GM12873 (cell line): ENCODE measurements at regions not wholly inside any gene's neighbourhood (a gene's known extent, or its start where the extent isn't known, plus 50 kb on each side); places are given as distances from the start of the nearest gene placed in this dataset.

Experiments
- TF ChIP-seq, protein P1 (sequence below): IDR thresholded peaks from 2 replicates; pipeline ENCODE4 v1.5.1; 2012; ENCODE audit warnings: low read depth, mild to moderate bottlenecking, moderate library complexity, low read length, control low read depth; ENCODE audit not compliant: insufficient read depth; ENCODE audit errors: missing control alignments

DNA sequence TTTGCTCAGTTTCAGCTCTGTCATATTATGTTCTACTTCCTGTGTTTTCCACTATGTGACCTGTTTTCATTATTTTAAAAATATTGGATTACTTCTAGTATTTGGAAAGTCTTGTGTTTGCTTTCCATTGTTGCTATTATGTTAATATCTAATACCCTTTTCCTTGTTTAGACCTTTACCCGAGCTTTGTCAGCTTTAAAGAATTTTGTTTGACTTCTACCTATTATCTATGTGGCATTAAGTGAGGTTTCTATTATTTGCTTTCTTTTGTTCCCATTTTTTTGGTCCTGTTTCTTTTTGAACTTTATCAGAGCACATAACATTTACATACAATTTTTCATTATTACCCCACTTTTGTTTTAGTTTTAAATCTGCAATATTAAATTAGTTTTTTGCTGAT is 202.7 kb downstream of the MANEA start:
- TF ChIP-seq, protein P1, sequence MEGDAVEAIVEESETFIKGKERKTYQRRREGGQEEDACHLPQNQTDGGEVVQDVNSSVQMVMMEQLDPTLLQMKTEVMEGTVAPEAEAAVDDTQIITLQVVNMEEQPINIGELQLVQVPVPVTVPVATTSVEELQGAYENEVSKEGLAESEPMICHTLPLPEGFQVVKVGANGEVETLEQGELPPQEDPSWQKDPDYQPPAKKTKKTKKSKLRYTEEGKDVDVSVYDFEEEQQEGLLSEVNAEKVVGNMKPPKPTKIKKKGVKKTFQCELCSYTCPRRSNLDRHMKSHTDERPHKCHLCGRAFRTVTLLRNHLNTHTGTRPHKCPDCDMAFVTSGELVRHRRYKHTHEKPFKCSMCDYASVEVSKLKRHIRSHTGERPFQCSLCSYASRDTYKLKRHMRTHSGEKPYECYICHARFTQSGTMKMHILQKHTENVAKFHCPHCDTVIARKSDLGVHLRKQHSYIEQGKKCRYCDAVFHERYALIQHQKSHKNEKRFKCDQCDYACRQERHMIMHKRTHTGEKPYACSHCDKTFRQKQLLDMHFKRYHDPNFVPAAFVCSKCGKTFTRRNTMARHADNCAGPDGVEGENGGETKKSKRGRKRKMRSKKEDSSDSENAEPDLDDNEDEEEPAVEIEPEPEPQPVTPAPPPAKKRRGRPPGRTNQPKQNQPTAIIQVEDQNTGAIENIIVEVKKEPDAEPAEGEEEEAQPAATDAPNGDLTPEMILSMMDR, result no peak

DNA sequence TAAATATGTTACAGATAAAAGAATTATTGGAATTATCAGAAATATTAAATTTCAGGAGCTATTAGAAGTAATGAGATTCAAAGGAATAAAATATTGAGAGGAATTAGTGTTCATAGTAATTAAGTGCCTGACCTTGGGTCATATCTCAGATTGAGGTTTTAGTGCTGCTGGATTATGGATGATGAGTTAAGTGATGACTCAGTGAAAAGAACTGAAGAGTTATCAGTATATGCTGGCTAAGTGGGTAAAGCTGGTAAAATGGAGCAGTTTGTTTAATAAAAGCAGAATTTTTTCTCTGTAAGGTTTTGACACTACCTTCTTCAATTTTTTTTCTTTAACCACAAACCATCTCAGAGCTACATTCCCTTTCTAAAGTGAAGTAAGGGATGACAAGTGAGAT is 206.7 kb downstream of the MANEA start:
- TF ChIP-seq, protein P1, result no peak

DNA sequence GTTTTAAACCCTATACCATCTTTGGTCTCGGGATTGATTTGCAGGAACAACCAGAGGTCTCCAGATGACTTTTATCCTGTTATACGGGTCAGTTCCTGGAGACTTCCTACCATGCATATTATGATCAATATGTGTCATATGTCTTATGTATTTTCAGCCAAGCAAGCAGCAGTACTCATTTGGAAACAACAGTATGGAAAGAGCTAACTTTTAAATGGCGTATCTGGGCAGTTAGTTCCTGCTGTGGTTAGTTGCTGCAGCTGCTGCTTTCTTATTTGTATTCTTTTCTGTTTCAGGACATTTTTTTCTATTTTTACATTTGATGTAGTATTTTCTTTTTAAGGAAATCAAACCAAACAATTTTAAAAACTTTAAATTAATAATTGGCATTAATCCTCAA is 207.5 kb downstream of the MANEA start:
- TF ChIP-seq, protein P1, result no peak

DNA sequence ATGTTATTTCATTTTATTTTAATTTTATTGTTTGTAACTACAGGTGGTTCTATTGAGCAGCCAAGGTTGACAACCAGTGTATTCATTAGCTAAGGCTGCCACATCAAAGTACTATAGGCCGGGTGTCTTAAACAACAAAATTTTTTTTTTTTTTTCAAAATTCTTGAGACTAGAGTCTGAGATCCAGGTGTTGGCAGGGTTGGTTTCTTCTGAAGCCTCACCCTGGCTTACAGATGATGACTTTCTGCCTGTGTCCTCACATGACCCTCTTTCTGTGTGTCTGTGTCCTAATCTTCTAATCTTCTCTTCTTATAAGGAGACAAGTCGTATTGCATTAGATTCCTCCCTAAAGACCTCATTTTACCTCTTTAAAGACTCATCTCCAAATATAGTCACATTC is 208.4 kb downstream of the MANEA start:
- TF ChIP-seq, protein P1, result no peak

DNA sequence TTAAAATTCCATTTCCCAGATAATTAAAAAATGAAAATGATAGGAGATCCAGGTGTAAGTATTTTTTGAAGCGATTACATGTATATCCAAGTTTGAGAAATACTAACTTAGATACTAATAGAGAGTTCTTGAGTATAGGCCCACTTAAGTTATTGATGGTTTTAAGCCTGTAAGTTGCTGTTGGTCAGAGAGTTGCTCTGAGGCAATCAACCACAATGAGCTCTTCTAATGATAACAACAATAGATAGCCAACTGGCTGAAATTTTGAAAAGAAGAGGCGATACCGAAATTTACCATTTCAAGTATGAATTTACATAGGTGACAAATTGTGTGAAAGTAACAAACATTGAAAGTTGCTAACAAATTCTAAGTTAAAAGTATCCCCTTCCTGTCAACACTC is 209.5 kb downstream of the MANEA start:
- TF ChIP-seq, protein P1, result no peak

DNA sequence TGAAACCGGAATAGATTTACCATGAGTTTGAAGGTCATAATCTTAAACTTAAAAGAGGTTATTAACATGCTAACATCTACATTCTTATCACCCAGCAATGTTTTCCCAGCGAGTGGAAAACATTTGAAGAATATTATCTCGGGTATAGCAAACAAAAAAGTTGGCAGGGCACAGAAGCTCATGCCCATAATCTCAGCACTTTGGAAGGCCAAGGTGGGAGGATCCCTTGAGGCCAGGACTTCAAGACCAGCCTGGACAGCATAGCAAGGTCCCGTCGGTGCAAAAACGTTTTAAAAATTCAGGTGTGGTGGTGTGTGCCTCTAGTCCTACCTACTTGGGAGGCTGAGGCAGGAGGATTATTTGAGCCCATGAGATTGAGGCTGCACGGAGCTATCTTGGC is 213.5 kb downstream of the MANEA start:
- TF ChIP-seq, protein P1, result no peak

DNA sequence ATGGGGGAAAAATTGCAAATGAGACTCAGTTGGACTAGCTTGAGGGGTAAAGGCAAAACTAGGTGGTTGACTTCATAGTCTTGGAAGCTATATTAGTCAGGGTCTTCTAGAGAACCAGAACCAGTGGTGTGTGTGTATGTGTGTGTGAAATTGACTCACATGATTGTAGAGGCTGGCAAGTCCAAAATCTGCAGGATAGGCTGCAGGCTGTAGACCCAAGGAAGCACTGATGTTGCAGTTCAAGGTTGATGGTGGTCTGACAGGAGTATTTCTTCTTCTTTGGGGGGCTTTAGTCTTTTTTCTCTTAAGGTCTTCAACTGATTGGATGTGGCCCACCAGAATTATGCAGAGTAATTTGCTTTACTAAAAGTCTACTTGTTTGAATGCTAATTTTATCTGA is 217.4 kb downstream of the MANEA start:
- TF ChIP-seq, protein P1, result no peak

DNA sequence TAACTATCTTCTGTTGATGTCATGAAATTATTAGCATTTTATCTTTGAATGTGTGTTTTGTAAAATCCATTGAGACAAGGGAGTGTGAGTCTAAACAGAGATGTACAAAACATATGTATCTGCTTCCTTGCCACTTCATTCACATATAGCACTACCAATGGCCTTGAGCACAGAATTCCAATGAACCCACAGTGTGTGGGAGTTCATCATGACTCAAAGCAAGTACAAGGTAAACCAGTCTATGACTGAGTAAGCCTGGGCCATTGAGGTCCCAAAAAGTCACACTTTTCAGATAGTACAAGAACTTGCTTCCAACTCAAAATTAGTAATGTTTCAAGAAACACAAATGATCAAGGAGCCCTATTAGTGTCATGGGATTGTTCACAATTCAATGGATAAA is 218.6 kb downstream of the MANEA start:
- TF ChIP-seq, protein P1, result no peak
